Loucy (cell line): ENCODE measurements at regions not wholly inside any gene's neighbourhood (a gene's known extent, or its start where the extent isn't known, plus 50 kb on each side); places are given as distances from the start of the nearest gene placed in this dataset.

ENCODE experiments used
- CTCF ChIP-seq: fragments of 200-600 bp; sonication (generic); conservative IDR thresholded peaks from 2 replicates; pipeline ENCODE4 v1.5.1; 2014; ENCODE audit warnings: mild to moderate bottlenecking, antibody characterized with exemption, low read length
- EZH2phosphoT487 ChIP-seq: fragments of 200-600 bp; IDR thresholded peaks from 2 replicates; pipeline ENCODE4 v1.6.1; 2018; ENCODE audit warnings: antibody characterized with exemption, mild to moderate bottlenecking, moderate library complexity, borderline replicate concordance

GRCh38 chr3:59263152-59263551 is 213.3 kb upstream of the CFAP20DC start:
- no peak for TF ChIP-seq CTCF
- TF ChIP-seq EZH2phosphoT487: no peak
